GM23338 (cell line): ENCODE measurements at regions not wholly inside any gene's neighbourhood (a gene's known extent, or its start where the extent isn't known, plus 50 kb on each side); places are given as distances from the start of the nearest gene placed in this dataset.

Experiments
- ATAC-seq: fragments of 200-7000 bp; cut with Tn5 transposase; 3 replicates; pipeline ENCODE4 v1.9.1; 2020
- DNase-seq: peaks from one replicate; pipeline ENCODE4 v3.0.0-alpha.2; 2015; ENCODE audit warnings: low spot score
- H2AFZ ChIP-seq: fragments of 200-600 bp; sonication (generic); 2 replicates; pipeline ENCODE4 v1.8.0; 2016; ENCODE audit warnings: antibody characterized with exemption, mild to moderate bottlenecking, moderate library complexity
- H3F3A ChIP-seq: fragments of 200-600 bp; sonication (generic); replicated peaks from 2 replicates; pipeline ENCODE4 v1.8.0; 2017; ENCODE audit warnings: antibody characterized with exemption, mixed run types, low read depth
- H3K27ac ChIP-seq: fragments of 200-600 bp; sonication (generic); 2 replicates; pipeline ENCODE4 v1.6.1; 2016; ENCODE audit warnings: low read depth
- H3K27me3 ChIP-seq: fragments of 200-600 bp; sonication (generic); 2 replicates; pipeline ENCODE4 v1.8.0; 2016; ENCODE audit warnings: mild to moderate bottlenecking, mixed run types, moderate library complexity; ENCODE audit not compliant: insufficient read depth
- H3K36me3 ChIP-seq: fragments of 200-600 bp; sonication (generic); 2 replicates; pipeline ENCODE4 v1.8.0; 2016; ENCODE audit warnings: mild to moderate bottlenecking; ENCODE audit not compliant: insufficient read depth
- H3K4me1 ChIP-seq: fragments of 200-600 bp; sonication (generic); 2 replicates; pipeline ENCODE4 v1.8.0; 2016; ENCODE audit warnings: mild to moderate bottlenecking, moderate library complexity; ENCODE audit not compliant: insufficient read depth
- H3K4me2 ChIP-seq: fragments of 200-600 bp; sonication (generic); 2 replicates; pipeline ENCODE4 v1.7.1; 2017; ENCODE audit warnings: mixed run types
- H3K4me3 ChIP-seq: fragments of 200-600 bp; sonication (generic); 2 replicates; pipeline ENCODE4 v1.6.1; 2016; ENCODE audit warnings: mixed run types
- H3K79me2 ChIP-seq: fragments of 200-600 bp; sonication (generic); replicated peaks from 2 replicates; pipeline ENCODE4 v1.8.0; 2017; ENCODE audit warnings: mild to moderate bottlenecking; ENCODE audit not compliant: insufficient read depth
- H3K9me2 ChIP-seq: fragments of 200-600 bp; sonication (generic); 2 replicates; pipeline ENCODE4 v1.8.0; 2017; ENCODE audit not compliant: insufficient read depth
- H4K20me1 ChIP-seq: fragments of 200-600 bp; sonication (generic); replicated peaks from 2 replicates; pipeline ENCODE4 v1.8.0; 2017; ENCODE audit warnings: mild to moderate bottlenecking; ENCODE audit not compliant: insufficient read depth
- H3K27ac Mint-ChIP-seq: 2 replicates; pipeline ENCODE4 v1.8.0; 2020; ENCODE audit warnings: inconsistent platforms, mild to moderate bottlenecking, moderate library complexity, mixed read lengths
- H3K27me3 Mint-ChIP-seq: 3 replicates; pipeline ENCODE4 v1.8.0; 2022; ENCODE audit warnings: low read depth, mild to moderate bottlenecking, moderate library complexity, mixed read lengths, inconsistent platforms; ENCODE audit not compliant: insufficient read depth, poor library complexity
- H3K36me3 Mint-ChIP-seq: 3 replicates; pipeline ENCODE4 v1.8.0; 2021; ENCODE audit warnings: low read depth, mild to moderate bottlenecking, inconsistent platforms, moderate library complexity, mixed read lengths
- H3K4me1 Mint-ChIP-seq: 3 replicates; pipeline ENCODE4 v1.8.0; 2020; ENCODE audit warnings: mild to moderate bottlenecking, inconsistent platforms, mixed read lengths
- H3K4me3 Mint-ChIP-seq: 3 replicates; pipeline ENCODE4 v1.8.0; 2021; ENCODE audit warnings: moderate library complexity, mild to moderate bottlenecking, inconsistent platforms, mixed read lengths
- H3K9me3 Mint-ChIP-seq: 3 replicates; pipeline ENCODE4 v1.8.0; 2020; ENCODE audit warnings: moderate library complexity, mild to moderate bottlenecking, inconsistent platforms, mixed read lengths
- CREB1 ChIP-seq: fragments of 250-450 bp; sonication (Bioruptor Pico); IDR thresholded peaks from 2 replicates; pipeline ENCODE4 v1.5.0; 2020; ENCODE audit warnings: low read depth, mild to moderate bottlenecking, moderate library complexity
- CTCF ChIP-seq, 2 experiments: fragments of 200-600 bp in 1 of 2; sonication (generic) in 1 of 2; conservative IDR thresholded peaks; 2 replicates each; pipeline versions ENCODE4 v1.5.1 to v1.6.1; 2016 to 2017; ENCODE audit warnings: antibody characterized with exemption in 2 of 2, low read depth in 2 of 2, mild to moderate bottlenecking in 2 of 2, moderate library complexity in 1 of 2
- ETS1 ChIP-seq: IDR thresholded peaks from 2 replicates; pipeline ENCODE4 v1.6.1; 2016; ENCODE audit warnings: antibody characterized with exemption
- EZH2phosphoT487 ChIP-seq: fragments of 200-600 bp; sonication (generic); IDR thresholded peaks from one replicate; pipeline ENCODE4 v1.8.1; 2018; ENCODE audit warnings: antibody characterized with exemption; ENCODE audit not compliant: unreplicated experiment
- JUNB ChIP-seq: IDR thresholded peaks from one replicate; pipeline ENCODE4 v1.6.1; 2016; ENCODE audit warnings: antibody characterized with exemption; ENCODE audit not compliant: unreplicated experiment
- NANOG ChIP-seq: IDR thresholded peaks from 2 replicates; pipeline ENCODE4 v1.6.1; 2016; ENCODE audit warnings: antibody characterized with exemption, borderline replicate concordance
- POLR2AphosphoS5 ChIP-seq: IDR thresholded peaks from 2 replicates; pipeline ENCODE4 v1.6.1; 2016; ENCODE audit warnings: antibody characterized with exemption, low read depth
- REST ChIP-seq: IDR thresholded peaks from one replicate; pipeline ENCODE4 v1.6.1; 2018; ENCODE audit warnings: antibody characterized with exemption; ENCODE audit not compliant: unreplicated experiment
- STAT1 ChIP-seq: IDR thresholded peaks from one replicate; pipeline ENCODE4 v1.6.1; 2016; ENCODE audit warnings: antibody characterized with exemption; ENCODE audit not compliant: unreplicated experiment
- ZNF331 ChIP-seq: fragments of 250-450 bp; sonication (Bioruptor Pico); IDR thresholded peaks from 2 replicates; pipeline ENCODE4 v1.5.0; 2020; ENCODE audit warnings: low read depth, mild to moderate bottlenecking, moderate library complexity
- ZNF462 ChIP-seq: fragments of 250-450 bp; sonication (Bioruptor Pico); IDR thresholded peaks from 2 replicates; pipeline ENCODE4 v1.5.0; 2020; ENCODE audit warnings: mild to moderate bottlenecking, moderate library complexity

- no peak for TF ChIP-seq CTCF (conservative IDR thresholded peaks at IDR 0.05; ENCODE audit: low read depth in 2 of 2)
- no peak for TF ChIP-seq CREB1 (CRISPR knock-in tag)
- no peak for TF ChIP-seq ETS1
- no peak for TF ChIP-seq ZNF331 (CRISPR knock-in tag)
- TF ChIP-seq JUNB: no peak
- no peak for TF ChIP-seq NANOG
- TF ChIP-seq EZH2phosphoT487: no peak
Measured at GRCh38 chr6:37758234-37758633, 60.6 kb upstream of the MDGA1 start (continued).

GRCh38 chr6:37757381-37757780, 59.7 kb upstream of the MDGA1 start:
- Histone ChIP-seq H3K4me1 (no peaks in the 10 kb centered on the region), H3F3A (no peaks in the 10 kb centered on the region), H3K9me2 (no peaks in the 10 kb centered on the region), H3K27ac (no peak overlapping the region), H4K20me1 (no peaks in the 10 kb centered on the region; the same call in 1 of the 2 replicates), H2AFZ (no peak overlapping the region), H3K4me2 (no peak overlapping the region), H3K79me2 (no peaks in the 10 kb centered on the region), H3K4me3 (no peak overlapping the region), H3K36me3 (no peaks in the 10 kb centered on the region), H3K27me3 (peaks cover 87% of the 10 kb centered on the region)
- H3K9me3 Mint-ChIP-seq: no peaks in the 10 kb centered on the region
- ATAC-seq (no peak), DNase-seq (no peak)
- TF ChIP-seq ETS1 (no peak), CREB1 (CRISPR knock-in tag) (no peak), ZNF462 (CRISPR knock-in tag) (no peak), POLR2AphosphoS5 (no peak), STAT1 (no peak), REST (no peak)
- H3K4me1 Mint-ChIP-seq: no peaks in the 10 kb centered on the region
- H3K4me3 Mint-ChIP-seq: no peak overlapping the region
- H3K27ac Mint-ChIP-seq: no peak overlapping the region
- peaks cover 83% of the 10 kb centered on the region for H3K27me3 Mint-ChIP-seq
- no peaks in the 10 kb centered on the region for H3K36me3 Mint-ChIP-seq
